Stimulated activated naive CD8-positive, alpha-beta T cell treated with anti-CD3 and anti-CD28 coated beads, Interleukin-15, amount 100 ng/mL, for 72 hours (primary cell): ENCODE measurements at regions not wholly inside any gene's neighbourhood (a gene's known extent, or its start where the extent isn't known, plus 50 kb on each side); places are given as distances from the start of the nearest gene placed in this dataset.

Experiments used
- ATAC-seq: fragments of 150-1000 bp; cut with Tn5 transposase; 2 replicates; pipeline ENCODE4 v1.10.0; 2021; ENCODE audit warnings: mild to moderate bottlenecking, moderate library complexity
- DNase-seq, 2 donors: peaks; one replicate each; pipeline ENCODE4 v3.0.0; 2021 to 2022
- H3K27ac Mint-ChIP-seq, 2 donors: one replicate each; pipeline ENCODE4 v1.8.0; 2022; ENCODE audit warnings: mild to moderate bottlenecking in 2 of 2, mixed read lengths in 2 of 2, moderate library complexity in 2 of 2
- H3K27me3 Mint-ChIP-seq: one replicate; pipeline ENCODE4 v1.8.0; 2022; ENCODE audit warnings: mixed read lengths
- H3K4me1 Mint-ChIP-seq: one replicate; pipeline ENCODE4 v1.8.0; 2022; ENCODE audit warnings: mild to moderate bottlenecking, mixed read lengths
- H3K4me3 Mint-ChIP-seq, 2 donors: one replicate each; pipeline ENCODE4 v1.8.0; 2022; ENCODE audit warnings: mild to moderate bottlenecking in 2 of 2, mixed read lengths in 2 of 2, moderate library complexity in 1 of 2
- H3K9me3 Mint-ChIP-seq, 2 donors: one replicate each; pipeline ENCODE4 v1.8.0; 2022; ENCODE audit warnings: mixed read lengths in 2 of 2

GRCh38 chr6:115832786-115833185 is 227.9 kb downstream of the FRK start:
- no peak for ATAC-seq

GRCh38 chr6:115832186-115832585 is 228.5 kb downstream of the FRK start:
- Mint-ChIP-seq H3K9me3 (peaks cover 8 to 10% of the 10 kb centered on the region in 2 donors), H3K4me3 (no peak overlapping the region)

More at GRCh38 chr6:115832786-115833185, 227.9 kb downstream of the FRK start:
- Mint-ChIP-seq H3K9me3 (peaks cover 8 to 10% of the 10 kb centered on the region in 2 donors), H3K27me3 (no peaks in the 10 kb centered on the region), H3K27ac (no peak overlapping the region), H3K4me1 (no peaks in the 10 kb centered on the region), H3K4me3 (no peak overlapping the region)
- no peak for DNase-seq

DNA sequence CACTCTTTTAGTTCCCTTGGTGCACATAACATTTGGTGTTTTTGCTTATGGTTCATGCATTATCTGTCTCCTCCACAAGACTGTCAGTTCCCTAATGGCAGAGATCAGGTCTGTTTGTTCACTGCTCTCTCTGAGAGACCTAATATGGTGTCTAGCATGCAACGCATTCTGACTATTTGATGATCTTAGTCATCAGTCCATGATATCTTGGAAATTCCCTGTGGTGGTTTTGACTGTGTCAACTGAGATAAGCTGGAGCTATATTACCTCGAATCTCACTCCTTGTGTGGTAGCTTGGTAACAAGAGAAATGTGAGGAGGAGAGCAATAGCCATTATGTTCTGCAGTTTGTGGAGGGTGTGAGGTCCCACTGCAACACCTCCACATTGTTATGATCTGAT is 229.8 kb downstream of the FRK start:
- Mint-ChIP-seq H3K27me3 (no peaks in the 10 kb centered on the region), H3K27ac (peak overlapping the region in 1 of 2 donors; percentile 67), H3K9me3 (peaks cover 2 to 6% of the 10 kb centered on the region in 2 donors), H3K4me3 (no peak overlapping the region), H3K4me1 (no peaks in the 10 kb centered on the region)
- no peak for DNase-seq
- no peak for ATAC-seq

More at GRCh38 chr6:115832186-115832585, 228.5 kb downstream of the FRK start:
- no peak for ATAC-seq
- Mint-ChIP-seq H3K27ac (no peak overlapping the region), H3K4me1 (no peaks in the 10 kb centered on the region), H3K27me3 (no peaks in the 10 kb centered on the region)
- DNase-seq, result no peak

- no peaks in the 10 kb centered on the region for H3K4me1 Mint-ChIP-seq
- no peak for ATAC-seq
- DNase-seq, result no peak
- no peaks in the 10 kb centered on the region for H3K27me3 Mint-ChIP-seq
- peaks cover 8 to 10% of the 10 kb centered on the region in 2 donors for H3K9me3 Mint-ChIP-seq
- no peak overlapping the region for H3K4me3 Mint-ChIP-seq
- H3K27ac Mint-ChIP-seq, result no peak overlapping the region
Observed at GRCh38 chr6:115821798-115822197, 238.9 kb downstream of the FRK start.

DNA sequence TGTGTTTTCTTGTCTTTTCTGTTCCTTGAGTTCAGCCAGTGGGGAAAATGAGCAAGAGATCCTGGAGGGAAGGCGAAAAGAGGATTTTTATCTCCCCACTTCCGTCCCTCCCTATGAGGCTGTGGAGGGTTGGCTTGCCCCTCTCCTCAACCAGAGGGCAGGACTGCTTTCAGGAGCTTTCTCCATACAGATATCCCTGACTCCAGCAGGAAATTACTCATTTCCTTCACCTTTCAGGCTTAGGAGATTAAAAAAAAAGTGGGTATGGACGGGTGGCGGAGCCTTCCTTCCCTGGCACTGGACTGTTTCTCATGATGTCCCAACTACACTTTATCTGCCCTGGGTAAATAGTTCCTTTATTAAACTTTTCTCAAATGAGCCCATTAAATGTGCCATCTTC is 241.2 kb downstream of the FRK start:
- no peaks in the 10 kb centered on the region for H3K4me1 Mint-ChIP-seq
- no peak overlapping the region for H3K27ac Mint-ChIP-seq
- peaks cover 8 to 10% of the 10 kb centered on the region in 2 donors for H3K9me3 Mint-ChIP-seq
- H3K27me3 Mint-ChIP-seq, result no peaks in the 10 kb centered on the region
- no peak overlapping the region for H3K4me3 Mint-ChIP-seq
- no peak for DNase-seq
- no peak for ATAC-seq

DNA sequence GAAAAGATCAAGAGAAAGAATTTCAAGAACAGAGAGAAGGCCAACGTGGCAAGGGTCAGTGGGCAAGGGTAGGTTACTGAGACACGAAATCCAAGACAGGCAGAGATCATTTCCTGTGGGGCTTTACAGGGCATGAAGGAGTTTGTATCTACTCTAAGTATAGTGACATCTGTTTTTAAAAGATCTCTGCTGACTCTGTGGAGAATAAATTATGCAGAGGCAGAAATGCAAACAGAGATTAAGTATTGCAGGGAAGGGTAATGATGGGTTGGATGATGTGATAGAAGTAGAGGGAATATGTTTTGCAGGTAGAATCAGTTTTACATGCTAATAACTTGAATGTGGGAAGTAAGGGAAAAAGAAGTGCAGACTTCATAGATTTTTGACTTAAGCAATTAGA is 243.5 kb downstream of the FRK start:
- no peak overlapping the region for H3K4me3 Mint-ChIP-seq
- no peak for ATAC-seq
- H3K27ac Mint-ChIP-seq, result no peak overlapping the region
- H3K27me3 Mint-ChIP-seq, result no peaks in the 10 kb centered on the region
- H3K9me3 Mint-ChIP-seq, result peaks cover 8 to 10% of the 10 kb centered on the region in 2 donors
- H3K4me1 Mint-ChIP-seq, result no peaks in the 10 kb centered on the region
- no peak for DNase-seq

GRCh38 chr6:115814907-115815306 is 245.8 kb downstream of the FRK start:
- no peak overlapping the region for H3K4me3 Mint-ChIP-seq
- no peak for ATAC-seq

GRCh38 chr6:115811541-115811940 is 249.2 kb downstream of the FRK start:
- Mint-ChIP-seq H3K27ac (no peak overlapping the region), H3K27me3 (no peaks in the 10 kb centered on the region), H3K4me3 (no peak overlapping the region), H3K4me1 (no peaks in the 10 kb centered on the region), H3K9me3 (peaks cover 0 to 3% of the 10 kb centered on the region in 2 donors)
- no peak for ATAC-seq
- no peak for DNase-seq

More at GRCh38 chr6:115814907-115815306, 245.8 kb downstream of the FRK start:
- H3K27me3 Mint-ChIP-seq, result no peaks in the 10 kb centered on the region
- H3K9me3 Mint-ChIP-seq, result peaks cover 8 to 9% of the 10 kb centered on the region in 2 donors
- no peaks in the 10 kb centered on the region for H3K4me1 Mint-ChIP-seq
- no peak for DNase-seq
- H3K27ac Mint-ChIP-seq, result no peak overlapping the region

DNA sequence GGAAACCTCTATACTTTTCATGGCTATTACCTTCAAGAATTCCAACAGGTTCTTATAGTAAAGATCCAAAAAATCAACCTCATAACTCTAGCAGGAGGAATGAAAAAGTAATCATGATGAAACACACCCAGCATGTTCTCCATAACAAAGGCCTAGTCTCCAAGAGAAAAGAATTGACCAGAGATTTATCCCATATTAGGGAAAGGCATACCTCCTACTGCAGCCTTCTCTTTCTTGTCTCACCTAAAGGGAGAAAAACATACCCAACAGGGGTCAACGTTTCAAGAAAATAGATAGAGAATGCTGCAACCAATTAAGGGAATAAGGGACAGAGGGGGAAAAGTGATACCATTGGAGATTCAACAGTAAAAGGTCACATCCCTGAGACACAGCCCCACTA is 262.5 kb downstream of the FRK start:
- no peak for DNase-seq
- no peaks in the 10 kb centered on the region for H3K27me3 Mint-ChIP-seq
- no peak overlapping the region for H3K4me3 Mint-ChIP-seq
- H3K27ac Mint-ChIP-seq, result no peak overlapping the region
- H3K9me3 Mint-ChIP-seq, result peaks cover 0 to 4% of the 10 kb centered on the region in 2 donors
- ATAC-seq, result no peak
- no peaks in the 10 kb centered on the region for H3K4me1 Mint-ChIP-seq

DNA sequence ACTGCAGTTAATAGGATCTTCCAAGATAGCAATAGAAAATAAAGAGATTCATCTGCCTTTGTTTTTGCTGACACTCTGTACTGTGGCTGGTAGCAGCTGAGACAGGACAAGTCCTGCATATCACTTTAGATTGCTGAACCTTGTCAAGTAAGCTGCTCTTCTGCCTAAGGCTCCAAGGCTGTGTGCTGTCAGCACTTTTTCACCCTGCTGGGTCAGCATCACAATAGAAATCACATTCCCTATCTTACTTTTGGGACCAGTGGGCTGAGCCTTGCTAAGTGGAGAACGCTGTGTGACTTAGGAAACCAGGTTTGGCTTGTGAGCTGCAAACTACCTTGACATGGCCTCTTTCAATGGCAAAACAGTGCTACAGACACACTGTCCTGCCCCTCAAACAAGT is 263.9 kb downstream of the FRK start:
- Mint-ChIP-seq H3K4me1 (no peaks in the 10 kb centered on the region), H3K4me3 (no peak overlapping the region), H3K27ac (no peak overlapping the region), H3K9me3 (peaks cover 0 to 4% of the 10 kb centered on the region in 2 donors), H3K27me3 (no peaks in the 10 kb centered on the region)
- ATAC-seq, result no peak
- DNase-seq, result no peak

DNA sequence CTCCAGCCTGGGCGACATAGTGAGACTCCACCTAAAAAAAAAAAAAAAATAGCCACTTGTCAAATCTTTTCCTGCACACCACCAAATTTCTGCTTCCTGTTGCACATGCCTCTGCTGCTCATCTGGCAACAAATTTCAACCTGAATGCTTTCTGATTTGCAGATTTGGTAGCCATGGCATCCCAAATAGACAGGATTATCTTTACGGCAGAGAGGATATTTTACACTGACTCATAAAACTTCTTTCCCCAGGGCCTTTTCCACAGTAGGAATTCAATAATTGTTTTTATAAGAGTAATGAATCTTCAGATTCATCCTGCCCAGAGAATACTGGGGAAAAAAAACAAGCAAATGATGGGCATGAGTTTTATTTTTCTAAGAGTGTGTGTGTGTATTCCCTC is 264.6 kb downstream of the FRK start:
- no peaks in the 10 kb centered on the region for H3K4me1 Mint-ChIP-seq
- peak overlapping the region in 1 of 2 donors; percentile 70 for H3K27ac Mint-ChIP-seq
- no peak for DNase-seq
- no peak overlapping the region for H3K4me3 Mint-ChIP-seq
- H3K27me3 Mint-ChIP-seq, result no peaks in the 10 kb centered on the region
- no peak for ATAC-seq
- H3K9me3 Mint-ChIP-seq, result peaks cover 0 to 4% of the 10 kb centered on the region in 2 donors

- no peak for ATAC-seq
- DNase-seq, result no peak
- Mint-ChIP-seq H3K27me3 (peaks cover 8% of the 10 kb centered on the region), H3K9me3 (no peaks in the 10 kb centered on the region), H3K27ac (no peak overlapping the region), H3K4me3 (no peak overlapping the region), H3K4me1 (no peaks in the 10 kb centered on the region)
Observed at GRCh38 chr6:115783402-115784061, 277.2 kb downstream of the FRK start.

- DNase-seq, result no peak
- Mint-ChIP-seq H3K27me3 (peaks cover 8% of the 10 kb centered on the region), H3K27ac (no peak overlapping the region), H3K4me1 (no peaks in the 10 kb centered on the region), H3K9me3 (no peaks in the 10 kb centered on the region), H3K4me3 (no peak overlapping the region)
- no peak for ATAC-seq
Observed at GRCh38 chr6:115782612-115783011, 278.1 kb downstream of the FRK start.

GRCh38 chr6:115773741-115774140 is 286.9 kb downstream of the FRK start:
- no peaks in the 10 kb centered on the region for H3K4me1 Mint-ChIP-seq
- ATAC-seq, result no peak
- DNase-seq, result no peak
- no peaks in the 10 kb centered on the region for H3K27me3 Mint-ChIP-seq
- H3K9me3 Mint-ChIP-seq, result no peaks in the 10 kb centered on the region
- no peak overlapping the region for H3K4me3 Mint-ChIP-seq
- no peak overlapping the region for H3K27ac Mint-ChIP-seq

- H3K27me3 Mint-ChIP-seq, result no peaks in the 10 kb centered on the region
- ATAC-seq, result no peak
- no peak overlapping the region for H3K27ac Mint-ChIP-seq
- no peak overlapping the region for H3K4me3 Mint-ChIP-seq
- no peak for DNase-seq
- no peaks in the 10 kb centered on the region for H3K4me1 Mint-ChIP-seq
- no peaks in the 10 kb centered on the region for H3K9me3 Mint-ChIP-seq
Observed at GRCh38 chr6:115770851-115771250, 289.8 kb downstream of the FRK start.

DNA sequence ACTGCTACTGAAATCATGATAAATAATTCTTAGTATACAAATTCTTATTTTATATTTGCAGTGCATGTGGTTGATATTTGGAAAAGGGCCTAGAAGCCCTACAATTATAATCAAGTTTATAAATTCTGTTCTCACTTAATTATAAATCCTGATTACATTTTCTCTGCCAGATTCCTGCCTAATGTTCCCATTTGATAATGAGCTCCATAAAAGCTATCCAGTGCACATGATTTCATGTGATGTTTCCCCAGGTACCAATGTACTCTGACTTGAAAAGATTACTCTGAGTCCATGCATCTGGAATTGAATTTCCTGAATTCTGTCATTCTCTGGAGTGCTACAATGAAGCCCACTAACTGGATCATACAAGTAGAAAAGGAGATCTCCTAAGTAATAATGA is 292.2 kb downstream of the FRK start:
- Mint-ChIP-seq H3K27ac (no peak overlapping the region), H3K4me1 (no peaks in the 10 kb centered on the region), H3K4me3 (no peak overlapping the region), H3K9me3 (no peaks in the 10 kb centered on the region), H3K27me3 (no peaks in the 10 kb centered on the region)
- ATAC-seq, result no peak
- DNase-seq, result no peak

DNA sequence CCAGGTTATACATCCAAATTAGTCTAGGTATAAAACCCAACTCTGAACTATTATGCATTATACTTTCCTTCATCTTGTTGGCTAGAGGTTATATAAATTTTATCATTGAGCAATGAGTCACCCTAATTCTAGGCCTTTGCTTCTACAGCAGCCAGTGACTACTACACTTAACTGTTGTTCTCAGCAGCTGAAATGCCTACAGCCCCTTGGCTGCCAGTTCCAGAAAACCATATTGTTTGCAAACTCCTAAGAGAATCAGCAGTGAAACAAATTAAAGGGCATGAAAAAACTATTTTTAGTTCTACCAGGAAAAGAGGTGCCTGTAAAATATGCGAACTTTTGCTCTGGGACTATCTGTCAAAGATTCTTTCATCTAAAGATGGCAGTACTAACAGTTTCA is 292.8 kb downstream of the FRK start:
- H3K27me3 Mint-ChIP-seq, result no peaks in the 10 kb centered on the region
- H3K4me3 Mint-ChIP-seq, result no peak overlapping the region
- no peak overlapping the region for H3K27ac Mint-ChIP-seq
- H3K4me1 Mint-ChIP-seq, result no peaks in the 10 kb centered on the region
- no peak for ATAC-seq
- no peaks in the 10 kb centered on the region for H3K9me3 Mint-ChIP-seq
- no peak for DNase-seq
